Endothelial cell of umbilical vein (primary cell): ENCODE measurements at regions not wholly inside any gene's neighbourhood (a gene's known extent, or its start where the extent isn't known, plus 50 kb on each side); places are given as distances from the start of the nearest gene placed in this dataset.

Experiments
- BruUV-seq: library from RNA; stranded (reverse); fragments of 400-500 nt; replicated peaks from 2 replicates; lab custom pipeline; 2021; lab: Mats Ljungman, UMichigan
- CTCF ChIA-PET: fragments of 300-600, 350-600 bp; sonication (Branson Sonifier 250); formaldehyde crosslinking; loops from one replicate; lab custom pipeline; 2021; ENCODE audit warnings: antibody characterized with exemption, inconsistent platforms; lab: Charles Lee
- POLR2A ChIA-PET: fragments of 300-600, 350-600 bp; sonication (Branson Sonifier 250); formaldehyde crosslinking; loops from one replicate; lab custom pipeline; 2021; ENCODE audit warnings: antibody characterized with exemption, inconsistent platforms; lab: Charles Lee
- DNase-seq: peaks from one replicate; pipeline ENCODE4 v3.0.0-alpha.2; 2011; ENCODE audit warnings: low read depth, low spot score
- FAIRE-seq: peaks from 2 replicates; lab custom pipeline; 2011; peaks lifted over from hg19 to GRCh38; lab: Jason Lieb, UNC
- H2AFZ ChIP-seq: 2 replicates; pipeline ENCODE4 v1.6.0; 2012; ENCODE audit warnings: low read depth, low read length, control low read depth, inconsistent platforms
- H3K27ac ChIP-seq: 2 replicates; pipeline ENCODE4 v1.5.1; 2011; ENCODE audit warnings: low read depth, mild to moderate bottlenecking, control low read depth, low read length, moderate library complexity; ENCODE audit not compliant: insufficient read depth
- H3K27me3 ChIP-seq, 2 experiments: 2 replicates each; pipeline versions ENCODE4 v1.6.0 to v1.6.1; 2011; ENCODE audit warnings: low read length in 2 of 2, mixed read lengths in 1 of 2; ENCODE audit not compliant: control insufficient read depth in 2 of 2, insufficient read depth in 2 of 2
- H3K36me3 ChIP-seq, 2 experiments: 2 replicates in 1 of 2; 3 replicates in 1 of 2; pipeline ENCODE4 v1.5.1; 2011; ENCODE audit warnings: low read length in 2 of 2, mild to moderate bottlenecking in 1 of 2, moderate library complexity in 1 of 2; ENCODE audit not compliant: control insufficient read depth in 2 of 2, insufficient read depth in 2 of 2; ENCODE audit errors: extremely low read depth in 1 of 2
- H3K4me1 ChIP-seq: 3 replicates; pipeline ENCODE4 v1.5.1; 2011; ENCODE audit warnings: mild to moderate bottlenecking, low read length; ENCODE audit not compliant: control insufficient read depth, insufficient read depth; ENCODE audit errors: extremely low read depth
- H3K4me2 ChIP-seq: 2 replicates; pipeline ENCODE4 v1.6.1; 2011; ENCODE audit warnings: low read length, control low read depth, mixed read lengths; ENCODE audit not compliant: insufficient read depth
- H3K4me3 ChIP-seq, 3 experiments: fragments of 200-600 bp in 1 of 3; sonication (generic), shearing (Covaris generic) in 1 of 3; replicated peaks in 1 of 3; 2 replicates each; pipeline ENCODE4 v1.5.1; 2011 to 2016; ENCODE audit warnings: control low read depth in 3 of 3, low read length in 3 of 3, mild to moderate bottlenecking in 2 of 3, inconsistent platforms in 1 of 3, low read depth in 1 of 3, moderate library complexity in 1 of 3; ENCODE audit not compliant: insufficient read depth in 1 of 3
- H3K79me2 ChIP-seq: 2 replicates; pipeline ENCODE4 v1.6.0; 2012; ENCODE audit warnings: low read length, inconsistent platforms; ENCODE audit not compliant: control insufficient read depth, insufficient read depth
- H3K9ac ChIP-seq: replicated peaks from 2 replicates; pipeline ENCODE3; 2011; ENCODE audit warnings: low read length, control low read depth; ENCODE audit not compliant: insufficient read depth; ENCODE audit errors: extremely low read depth
- H3K9me1 ChIP-seq: replicated peaks from 3 replicates; pipeline ENCODE4 v1.6.0; 2011; ENCODE audit warnings: mild to moderate bottlenecking, low read length; ENCODE audit not compliant: control insufficient read depth, insufficient read depth; ENCODE audit errors: extremely low read depth
- H3K9me3 ChIP-seq: replicated peaks from 2 replicates; pipeline ENCODE4 v1.5.1; 2012; ENCODE audit warnings: low read length, inconsistent platforms; ENCODE audit not compliant: control insufficient read depth, insufficient read depth
- H4K20me1 ChIP-seq: replicated peaks from 2 replicates; pipeline ENCODE3; 2011; ENCODE audit warnings: mild to moderate bottlenecking, low read length; ENCODE audit not compliant: control insufficient read depth, insufficient read depth; ENCODE audit errors: extremely low read depth
- EZH2 ChIP-seq: IDR thresholded peaks from 2 replicates; pipeline ENCODE4 v1.6.1; 2012; ENCODE audit warnings: borderline replicate concordance, low read depth, mild to moderate bottlenecking, moderate library complexity, low read length, inconsistent platforms; ENCODE audit not compliant: severe bottlenecking
- FOS ChIP-seq: IDR thresholded peaks from 2 replicates; pipeline ENCODE4 v1.6.1; 2011; ENCODE audit warnings: mild to moderate bottlenecking, low read length, moderate library complexity, borderline replicate concordance; ENCODE audit not compliant: insufficient read depth
- GATA2 ChIP-seq: IDR thresholded peaks from 2 replicates; pipeline ENCODE4 v1.7.0; 2011; ENCODE audit warnings: low read depth, mild to moderate bottlenecking, moderate library complexity, mixed read lengths, low read length; ENCODE audit not compliant: insufficient read length, insufficient read depth
- JUN ChIP-seq: IDR thresholded peaks from 2 replicates; pipeline ENCODE4 v1.6.1; 2011; ENCODE audit warnings: borderline replicate concordance, low read depth; ENCODE audit not compliant: insufficient read length, insufficient read depth
- MYC ChIP-seq: IDR thresholded peaks from one replicate; pipeline ENCODE4 v1.6.1; 2011; ENCODE audit warnings: mild to moderate bottlenecking, low read depth, low read length
- POLR2A ChIP-seq: IDR thresholded peaks from 2 replicates; pipeline ENCODE4 v1.6.1; 2012; ENCODE audit warnings: low read depth, mild to moderate bottlenecking, control low read depth, low read length
- POLR2AphosphoS5 ChIP-seq: IDR thresholded peaks from 2 replicates; pipeline ENCODE4 v1.6.1; 2012; ENCODE audit warnings: low read depth, mild to moderate bottlenecking, control low read depth, low read length, moderate library complexity; ENCODE audit not compliant: insufficient read depth
- dilution Hi-C: fragments of 300-500 bp; cut with MboI; formaldehyde crosslinking; loops from one replicate; pipeline ENCODE4 v1.15.0; 2019; ENCODE audit warnings: low sequenced_read_pairs; ENCODE audit not compliant: extremely low pct_ligation_motif_present
- intact Hi-C: fragments of 100-400 bp; cut with micrococcal nuclease; formaldehyde crosslinking; loops from one replicate; pipeline ENCODE4 v1.10.0; 2022
- TF ChIP-seq, protein P1 (sequence below): IDR thresholded peaks from 2 replicates; pipeline ENCODE4 v1.6.1; 2011; ENCODE audit not compliant: insufficient read depth, insufficient read length
- TF ChIP-seq, protein P2 (sequence below), 2 donors: IDR thresholded peaks; 1 replicate in 1 of 2; 2 replicates in 1 of 2; pipeline ENCODE4 v1.5.1; 2011; ENCODE audit warnings: low read length in 2 of 2, mild to moderate bottlenecking in 2 of 2, moderate library complexity in 2 of 2, control low read depth in 1 of 2, inconsistent platforms in 1 of 2, low read depth in 1 of 2; ENCODE audit not compliant: insufficient read depth in 1 of 2; ENCODE audit errors: extremely low read depth in 1 of 2

DNA sequence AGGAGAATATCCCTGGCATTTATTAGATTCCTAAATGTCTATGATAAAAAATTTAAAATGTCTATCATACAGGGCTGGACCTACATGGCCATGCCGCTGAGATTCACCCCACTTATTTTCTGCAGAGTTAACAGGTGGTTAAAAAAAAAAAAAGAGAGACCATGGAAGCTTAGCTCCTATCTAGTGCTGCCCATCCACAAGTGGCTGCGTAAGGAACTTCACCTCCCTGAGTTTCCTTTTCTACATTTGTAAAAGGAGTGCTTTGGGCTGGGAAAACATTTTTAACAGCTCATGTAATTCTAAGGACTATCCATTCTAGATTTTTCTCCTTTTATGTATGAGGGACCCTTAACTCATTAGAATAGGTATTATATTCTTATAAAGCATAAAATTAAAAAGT is 534.1 kb downstream of the MMUT start:
- intact Hi-C loops: no loop called here
- no peak for TF ChIP-seq GATA2
- TF ChIP-seq FOS: no peak
- TF ChIP-seq, protein P1, sequence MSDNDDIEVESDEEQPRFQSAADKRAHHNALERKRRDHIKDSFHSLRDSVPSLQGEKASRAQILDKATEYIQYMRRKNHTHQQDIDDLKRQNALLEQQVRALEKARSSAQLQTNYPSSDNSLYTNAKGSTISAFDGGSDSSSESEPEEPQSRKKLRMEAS: no peak
- TF ChIP-seq EZH2: no peak
- no peak for TF ChIP-seq POLR2AphosphoS5
- TF ChIP-seq JUN: no peak
- TF ChIP-seq, protein P2, sequence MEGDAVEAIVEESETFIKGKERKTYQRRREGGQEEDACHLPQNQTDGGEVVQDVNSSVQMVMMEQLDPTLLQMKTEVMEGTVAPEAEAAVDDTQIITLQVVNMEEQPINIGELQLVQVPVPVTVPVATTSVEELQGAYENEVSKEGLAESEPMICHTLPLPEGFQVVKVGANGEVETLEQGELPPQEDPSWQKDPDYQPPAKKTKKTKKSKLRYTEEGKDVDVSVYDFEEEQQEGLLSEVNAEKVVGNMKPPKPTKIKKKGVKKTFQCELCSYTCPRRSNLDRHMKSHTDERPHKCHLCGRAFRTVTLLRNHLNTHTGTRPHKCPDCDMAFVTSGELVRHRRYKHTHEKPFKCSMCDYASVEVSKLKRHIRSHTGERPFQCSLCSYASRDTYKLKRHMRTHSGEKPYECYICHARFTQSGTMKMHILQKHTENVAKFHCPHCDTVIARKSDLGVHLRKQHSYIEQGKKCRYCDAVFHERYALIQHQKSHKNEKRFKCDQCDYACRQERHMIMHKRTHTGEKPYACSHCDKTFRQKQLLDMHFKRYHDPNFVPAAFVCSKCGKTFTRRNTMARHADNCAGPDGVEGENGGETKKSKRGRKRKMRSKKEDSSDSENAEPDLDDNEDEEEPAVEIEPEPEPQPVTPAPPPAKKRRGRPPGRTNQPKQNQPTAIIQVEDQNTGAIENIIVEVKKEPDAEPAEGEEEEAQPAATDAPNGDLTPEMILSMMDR (IDR thresholded peaks at IDR 0.05; ENCODE audit: extremely low read depth in 1 of 2, insufficient read depth in 1 of 2, low read depth in 1 of 2, low read length in 2 of 2): no peak
- no peak for TF ChIP-seq MYC
- TF ChIP-seq POLR2A: no peak
- FAIRE-seq: no peak
- Histone ChIP-seq H2AFZ (no peak overlapping the region), H4K20me1 (no peaks in the 10 kb centered on the region), H3K4me2 (no peak overlapping the region), H3K4me1 (no peaks in the 10 kb centered on the region), H3K27ac (no peak overlapping the region), H3K9me3 (no peaks in the 10 kb centered on the region), H3K79me2 (no peaks in the 10 kb centered on the region), H3K9me1 (no peaks in the 10 kb centered on the region), H3K27me3 (no peaks in the 10 kb centered on the region), H3K36me3 (no peaks in the 10 kb centered on the region), H3K9ac (no peak overlapping the region), H3K4me3 (no peak overlapping the region)
- dilution Hi-C loops: no loop called here
- ChIA-PET CTCF (interaction anchor here (1.2 kb wide), 1 partner anchor 9 kb away, joined by 3 read pairs; no protein-coding TSS in a partner anchor), POLR2A (no interaction called here)
- no TSS peak for BruUV-seq
- no peak for DNase-seq
